Testis (tissue), 2 donors: ENCODE measurements at regions not wholly inside any gene's neighbourhood (a gene's known extent, or its start where the extent isn't known, plus 50 kb on each side); places are given as distances from the start of the nearest gene placed in this dataset.

Source experiments
- CTCF ChIP-seq, 3 experiments: fragments of 450-650 bp in 2 of 3; fragments of 200-600 bp in 1 of 3; sonication (generic) in 1 of 3; IDR thresholded peaks; one replicate each; pipeline ENCODE4 v1.5.1; 2016 to 2019; ENCODE audit warnings: antibody characterized with exemption in 3 of 3, mild to moderate bottlenecking in 2 of 3, moderate library complexity in 1 of 3
- POLR2A ChIP-seq: fragments of 450-650 bp; IDR thresholded peaks from one replicate; pipeline ENCODE4 v1.6.1; 2017; ENCODE audit warnings: antibody characterized with exemption, mild to moderate bottlenecking, moderate library complexity

GRCh38 chr2:100197631-100198153, 55.3 kb upstream of the AFF3 start:
- TF ChIP-seq POLR2A (no peak), CTCF (IDR thresholded peaks at IDR 0.05) (no peak)
